SH-SY5Y (cell line): ENCODE measurements at regions not wholly inside any gene's neighbourhood (a gene's known extent, or its start where the extent isn't known, plus 50 kb on each side); places are given as distances from the start of the nearest gene placed in this dataset.

ENCODE experiments used
- GATA2 ChIP-seq: IDR thresholded peaks from 2 replicates; pipeline ENCODE4 v1.6.1; 2011; ENCODE audit warnings: mild to moderate bottlenecking, low read depth, low read length
- GATA3 ChIP-seq: IDR thresholded peaks from 2 replicates; pipeline ENCODE4 v1.6.1; 2011; ENCODE audit warnings: low read depth, mild to moderate bottlenecking, low read length, moderate library complexity

DNA sequence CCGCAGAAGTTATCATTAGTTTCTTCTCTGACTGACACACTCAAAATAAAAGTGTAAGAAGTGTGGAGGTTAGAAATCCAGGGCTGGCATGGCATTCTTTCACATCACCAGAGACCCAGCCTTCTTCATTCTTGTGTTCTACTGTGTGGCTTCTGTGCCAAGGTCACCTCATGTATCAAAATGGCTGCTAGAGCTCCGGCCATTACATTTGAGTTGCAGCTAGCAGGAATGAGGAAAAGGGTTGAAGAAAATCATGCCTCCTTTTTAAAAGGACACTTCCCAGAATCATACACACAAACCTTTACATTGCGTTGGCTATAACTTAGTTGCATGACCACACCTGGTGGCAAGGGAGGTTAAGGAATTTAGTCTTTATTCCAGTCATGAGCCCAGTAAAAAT is 345.6 kb upstream of the PROK2 start:
- TF ChIP-seq GATA3: no peak
- TF ChIP-seq GATA2: no peak
